Subcutaneous abdominal adipose tissue (tissue), 5 donors: ENCODE measurements at regions not wholly inside any gene's neighbourhood (a gene's known extent, or its start where the extent isn't known, plus 50 kb on each side); places are given as distances from the start of the nearest gene placed in this dataset.

ENCODE experiments used
- H3K27ac ChIP-seq: one replicate; pipeline ENCODE4 v1.7.0; 2013; ENCODE audit warnings: low read depth, mild to moderate bottlenecking, inconsistent platforms, low read length, moderate library complexity
- H3K27me3 ChIP-seq, 5 donors: one replicate each; pipeline ENCODE4 v1.7.0; 2013; ENCODE audit warnings: low read length in 5 of 5, inconsistent platforms in 1 of 5; ENCODE audit not compliant: control insufficient read depth in 5 of 5, insufficient read depth in 4 of 5
- H3K36me3 ChIP-seq, 5 donors: one replicate each; pipeline ENCODE4 v1.7.0; 2013; ENCODE audit warnings: low read length in 5 of 5; ENCODE audit not compliant: control insufficient read depth in 5 of 5, insufficient read depth in 5 of 5
- H3K4me1 ChIP-seq, 5 donors: one replicate each; pipeline ENCODE4 v1.7.0; 2013; ENCODE audit warnings: low read length in 5 of 5, mild to moderate bottlenecking in 3 of 5, moderate library complexity in 1 of 5; ENCODE audit not compliant: control insufficient read depth in 5 of 5, insufficient read depth in 5 of 5
- H3K4me3 ChIP-seq, 5 donors: one replicate each; pipeline ENCODE4 v1.7.0; 2013; ENCODE audit warnings: low read length in 5 of 5, low read depth in 1 of 5
- H3K9ac ChIP-seq, 5 donors: one replicate each; pipeline ENCODE4 v1.7.0; 2013; ENCODE audit warnings: low read length in 5 of 5, mild to moderate bottlenecking in 4 of 5, moderate library complexity in 3 of 5
- H3K9me3 ChIP-seq, 5 donors: one replicate each; pipeline ENCODE4 v1.7.0; 2013; ENCODE audit warnings: low read length in 5 of 5; ENCODE audit not compliant: control insufficient read depth in 5 of 5
- donor health status: healthy.
- donor health status: healthy.
- donor health status: healthy.
- donor health status: healthy.
- donor health status: healthy.

- Histone ChIP-seq H3K9me3 (no peaks in the 10 kb centered on the region), H3K9ac (no peak overlapping the region), H3K27me3 (no peaks in the 10 kb centered on the region), H3K4me1 (peaks cover 0 to 39% (median 22%) of the 10 kb centered on the region in 5 donors), H3K27ac (no peak overlapping the region), H3K36me3 (no peaks in the 10 kb centered on the region), H3K4me3 (no peak overlapping the region)
Observed at GRCh38 chr10:3486346-3487065, 298.5 kb downstream of the KLF6 start.

GRCh38 chr10:3485057-3485686, 299.8 kb downstream of the KLF6 start:
- Histone ChIP-seq H3K4me1 (peaks cover 0 to 39% (median 22%) of the 10 kb centered on the region in 5 donors), H3K27me3 (no peaks in the 10 kb centered on the region), H3K9me3 (no peaks in the 10 kb centered on the region), H3K36me3 (no peaks in the 10 kb centered on the region), H3K27ac (peak overlapping the region; percentile 17), H3K9ac (no peak overlapping the region), H3K4me3 (no peak overlapping the region)

- Histone ChIP-seq H3K27me3 (no peaks in the 10 kb centered on the region), H3K4me3 (peak overlapping the region in 1 of 5 donors; percentile 4), H3K4me1 (peaks cover 0 to 39% (median 22%) of the 10 kb centered on the region in 5 donors), H3K27ac (peak overlapping the region; percentile 17), H3K36me3 (no peaks in the 10 kb centered on the region), H3K9me3 (no peaks in the 10 kb centered on the region), H3K9ac (peak overlapping the region in 1 of 5 donors; percentile 19)
Observed at GRCh38 chr10:3484306-3485056, 300.5 kb downstream of the KLF6 start.

- Histone ChIP-seq H3K27ac (no peak overlapping the region), H3K9me3 (no peaks in the 10 kb centered on the region), H3K4me3 (peak overlapping the region in 4 of 5 donors; percentile 11 to 21 (median 14)), H3K9ac (no peak overlapping the region), H3K36me3 (no peaks in the 10 kb centered on the region), H3K27me3 (no peaks in the 10 kb centered on the region), H3K4me1 (peaks cover 0 to 39% (median 28%) of the 10 kb centered on the region in 5 donors)
Observed at GRCh38 chr10:3482200-3482993, 302.6 kb downstream of the KLF6 start.

GRCh38 chr10:3481496-3481895, 303.5 kb downstream of the KLF6 start:
- H3K4me3 ChIP-seq, result no peak overlapping the region
- H3K9ac ChIP-seq, result no peak overlapping the region
- H3K4me1 ChIP-seq, result peaks cover 0 to 39% (median 33%) of the 10 kb centered on the region in 5 donors
- no peaks in the 10 kb centered on the region for H3K9me3 ChIP-seq
- no peaks in the 10 kb centered on the region for H3K27me3 ChIP-seq
- no peaks in the 10 kb centered on the region for H3K36me3 ChIP-seq
- H3K27ac ChIP-seq, result no peak overlapping the region

GRCh38 chr10:3480990-3481315, 304.1 kb downstream of the KLF6 start:
- Histone ChIP-seq H3K4me1 (peaks cover 0 to 38% (median 33%) of the 10 kb centered on the region in 5 donors), H3K27ac (no peak overlapping the region), H3K9ac (no peak overlapping the region)

GRCh38 chr10:3480281-3480989, 304.6 kb downstream of the KLF6 start:
- H3K9ac ChIP-seq, result no peak overlapping the region
- H3K9me3 ChIP-seq, result no peaks in the 10 kb centered on the region
- H3K36me3 ChIP-seq, result no peaks in the 10 kb centered on the region
- peaks cover 0 to 37% (median 32%) of the 10 kb centered on the region in 5 donors for H3K4me1 ChIP-seq
- no peaks in the 10 kb centered on the region for H3K27me3 ChIP-seq
- H3K4me3 ChIP-seq, result no peak overlapping the region
- no peak overlapping the region for H3K27ac ChIP-seq

More at GRCh38 chr10:3480990-3481315, 304.1 kb downstream of the KLF6 start:
- H3K36me3 ChIP-seq, result no peaks in the 10 kb centered on the region
- H3K9me3 ChIP-seq, result no peaks in the 10 kb centered on the region
- no peak overlapping the region for H3K4me3 ChIP-seq
- H3K27me3 ChIP-seq, result no peaks in the 10 kb centered on the region

- H3K4me3 ChIP-seq, result no peak overlapping the region
- no peak overlapping the region for H3K27ac ChIP-seq
- no peaks in the 10 kb centered on the region for H3K27me3 ChIP-seq
- no peaks in the 10 kb centered on the region for H3K9me3 ChIP-seq
- no peaks in the 10 kb centered on the region for H3K36me3 ChIP-seq
- H3K4me1 ChIP-seq, result peaks cover 0 to 28% (median 16%) of the 10 kb centered on the region in 5 donors
- H3K9ac ChIP-seq, result no peak overlapping the region
Observed at GRCh38 chr10:3478632-3479240, 306.2 kb upstream of the PITRM1 start.

- Histone ChIP-seq H3K36me3 (no peaks in the 10 kb centered on the region), H3K4me1 (peaks cover 0 to 34% (median 12%) of the 10 kb centered on the region in 5 donors), H3K27me3 (no peaks in the 10 kb centered on the region), H3K4me3 (no peak overlapping the region), H3K27ac (peak overlapping the region; percentile 70), H3K9ac (no peak overlapping the region), H3K9me3 (no peaks in the 10 kb centered on the region)
Observed at GRCh38 chr10:3478153-3478552, 305.6 kb upstream of the PITRM1 start.
